GM19372 (cell line): ENCODE measurements at regions not wholly inside any gene's neighbourhood (a gene's known extent, or its start where the extent isn't known, plus 50 kb on each side); places are given as distances from the start of the nearest gene placed in this dataset.

Experiments used
- ATAC-seq: cut with Tn5 transposase; IDR thresholded peaks from one replicate; pipeline ENCODE4 v1.9.1; 2021; ENCODE audit warnings: mild to moderate bottlenecking, low read depth, moderate library complexity; ENCODE audit not compliant: unreplicated experiment

GRCh38 chr10:9869205-9869604 lies 1148.5 kb upstream of the CELF2 start:
- ATAC-seq: no peak

GRCh38 chr10:9869606-9870176 lies 1148.0 kb upstream of the CELF2 start:
- ATAC-seq: no peak

GRCh38 chr10:9875353-9875752 lies 1142.3 kb upstream of the CELF2 start:
- ATAC-seq: no peak

- no peak for ATAC-seq
Measured at GRCh38 chr10:9877978-9878377, 1139.7 kb upstream of the CELF2 start.

- no peak for ATAC-seq
Measured at GRCh38 chr10:9878383-9878782, 1139.3 kb upstream of the CELF2 start.

GRCh38 chr10:9885761-9886160 lies 1131.9 kb upstream of the CELF2 start:
- ATAC-seq: no peak

GRCh38 chr10:9886772-9887171 lies 1130.9 kb upstream of the CELF2 start:
- no peak for ATAC-seq

- no peak for ATAC-seq
Measured at GRCh38 chr10:9895453-9895852, 1122.2 kb upstream of the CELF2 start.

- ATAC-seq: no peak
Measured at GRCh38 chr10:9895981-9896380, 1121.7 kb upstream of the CELF2 start.

- ATAC-seq: no peak
Measured at GRCh38 chr10:9898633-9899395, 1118.9 kb upstream of the CELF2 start.

GRCh38 chr10:9900751-9901150 lies 1116.9 kb upstream of the CELF2 start:
- no peak for ATAC-seq

GRCh38 chr10:9901971-9902370 lies 1115.7 kb upstream of the CELF2 start:
- no peak for ATAC-seq

- no peak for ATAC-seq
Measured at GRCh38 chr10:9910446-9910845, 1107.2 kb upstream of the CELF2 start.

GRCh38 chr10:9911488-9911887 lies 1106.2 kb upstream of the CELF2 start:
- no peak for ATAC-seq

GRCh38 chr10:9913876-9914514 lies 1103.7 kb upstream of the CELF2 start:
- no peak for ATAC-seq

GRCh38 chr10:9921544-9921943 lies 1096.1 kb upstream of the CELF2 start:
- no peak for ATAC-seq

GRCh38 chr10:9922126-9922870 lies 1095.4 kb upstream of the CELF2 start:
- ATAC-seq: no peak

GRCh38 chr10:9926003-9926402 lies 1091.7 kb upstream of the CELF2 start:
- no peak for ATAC-seq

- ATAC-seq: no peak
Measured at GRCh38 chr10:9926881-9927280, 1090.8 kb upstream of the CELF2 start.

GRCh38 chr10:9939716-9940115 lies 1078.0 kb upstream of the CELF2 start:
- no peak for ATAC-seq

- no peak for ATAC-seq
Measured at GRCh38 chr10:9944690-9945089, 1073.0 kb upstream of the CELF2 start.
